ENCODE measurements at regions not wholly inside any gene's neighbourhood (a gene's known extent, or its start where the extent isn't known, plus 50 kb on each side); places are given as distances from the start of the nearest gene placed in this dataset.

DNA sequence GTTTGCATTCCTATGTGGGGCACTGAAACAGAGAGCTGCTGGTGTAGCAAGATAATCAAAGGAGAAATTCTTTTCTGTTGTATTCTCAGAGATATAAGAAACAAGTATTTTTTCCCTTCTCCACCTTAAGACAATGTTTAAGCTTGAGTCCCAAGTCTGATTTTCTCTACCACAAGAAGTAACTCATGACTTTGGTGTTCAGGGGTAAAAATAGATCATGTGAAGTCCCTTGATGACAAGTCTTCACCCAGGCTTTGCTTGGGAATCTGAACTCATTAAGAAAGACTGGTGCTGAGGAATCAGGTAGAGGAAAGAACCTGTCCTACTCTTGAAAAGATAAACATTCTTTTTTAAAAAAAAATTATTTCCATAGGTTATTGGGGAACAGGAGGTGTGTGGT lies 205.6 kb downstream of the ALDH8A1 start:
- Mint-ChIP-seq H3K27ac (peak overlapping the region in 1 of 3 experiments; percentile 32), H3K27me3 (ENCODE audit: low read depth) (peaks cover 5% of the 10 kb centered on the region), H3K9me3 (no peaks in the 10 kb centered on the region), H3K4me1 (peaks cover 29% of the 10 kb centered on the region), H3K36me3 (ENCODE audit: low read depth) (no peaks in the 10 kb centered on the region), H3K4me3 (no peak overlapping the region)
- no peak for TF ChIP-seq CTCF (IDR thresholded peaks at IDR 0.05; ENCODE audit: unreplicated experiment in 3 of 3)

DNA sequence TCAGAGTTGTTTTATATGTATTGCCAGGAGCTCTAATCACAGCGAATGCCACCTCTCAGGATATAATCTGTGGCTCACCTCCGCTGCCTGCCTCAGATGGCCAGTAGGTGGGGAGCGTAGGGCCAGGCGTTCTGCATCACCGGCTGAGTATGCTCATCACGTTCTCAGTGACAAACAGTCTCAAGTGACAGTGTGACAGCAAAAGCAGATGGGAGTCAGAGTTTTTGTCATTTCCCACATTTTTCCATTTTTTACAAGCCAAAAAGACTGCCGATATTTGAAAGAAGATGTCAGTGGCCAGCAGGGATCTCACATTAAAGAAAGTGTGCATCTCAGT lies 208.7 kb downstream of the ALDH8A1 start:
- H3K9me3 Mint-ChIP-seq: no peaks in the 10 kb centered on the region
- peaks cover 46% of the 10 kb centered on the region for H3K4me1 Mint-ChIP-seq
- TF ChIP-seq CTCF (IDR thresholded peaks at IDR 0.05; ENCODE audit: unreplicated experiment in 3 of 3): peak; percentile 20 to 45 (median 39)

DNA sequence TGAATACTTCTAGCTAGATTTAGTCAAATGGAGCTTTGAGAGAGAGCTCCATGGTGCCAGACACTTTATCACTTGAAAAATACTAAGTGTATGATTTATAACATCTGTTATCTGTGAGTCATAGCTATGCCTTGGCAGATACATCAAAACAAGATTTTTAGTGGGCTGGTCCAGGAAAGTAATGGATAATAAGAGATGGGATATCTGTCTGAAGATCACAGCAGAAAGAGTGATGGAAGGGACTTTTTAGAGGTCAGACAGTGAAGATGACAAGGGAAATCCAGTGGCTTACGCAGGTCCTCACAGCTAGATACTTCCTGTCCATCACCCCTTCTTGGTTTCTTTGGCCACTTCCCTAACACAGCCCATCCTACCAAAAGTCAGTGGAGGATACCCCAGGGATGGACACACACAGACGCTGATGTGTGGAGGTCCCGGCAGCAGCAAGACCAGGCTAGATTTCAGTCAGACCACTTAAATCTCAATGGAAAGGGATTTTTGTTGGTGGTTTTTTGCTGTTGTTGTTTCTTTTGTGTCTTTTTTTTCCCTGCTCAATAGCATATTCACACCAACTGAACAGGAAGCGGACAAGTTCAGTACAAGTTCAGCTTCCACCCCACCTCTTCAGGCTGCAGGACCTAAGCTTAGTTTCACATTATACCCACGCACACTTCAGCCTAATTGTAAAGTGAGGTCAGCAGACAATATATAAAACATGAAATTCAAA lies 209.3 kb downstream of the ALDH8A1 start:
- no peaks in the 10 kb centered on the region for H3K9me3 Mint-ChIP-seq
- peak overlapping the region; percentile 24 to 85 (median 58) for H3K27ac Mint-ChIP-seq
- H3K4me3 Mint-ChIP-seq: peak overlapping the region in 1 of 3 experiments; percentile 8
- no peak for TF ChIP-seq CTCF (IDR thresholded peaks at IDR 0.05; ENCODE audit: unreplicated experiment in 3 of 3)
- peaks cover 50% of the 10 kb centered on the region for H3K4me1 Mint-ChIP-seq
- no peaks in the 10 kb centered on the region for H3K36me3 Mint-ChIP-seq (ENCODE audit: low read depth)
- H3K27me3 Mint-ChIP-seq (ENCODE audit: low read depth): peaks cover 5% of the 10 kb centered on the region

More for the DNA sequence above, 208.7 kb downstream of the ALDH8A1 start:
- H3K36me3 Mint-ChIP-seq (ENCODE audit: low read depth): no peaks in the 10 kb centered on the region
- H3K4me3 Mint-ChIP-seq: no peak overlapping the region
- peaks cover 5% of the 10 kb centered on the region for H3K27me3 Mint-ChIP-seq (ENCODE audit: low read depth)
- peak overlapping the region; percentile 21 to 58 (median 24) for H3K27ac Mint-ChIP-seq

DNA sequence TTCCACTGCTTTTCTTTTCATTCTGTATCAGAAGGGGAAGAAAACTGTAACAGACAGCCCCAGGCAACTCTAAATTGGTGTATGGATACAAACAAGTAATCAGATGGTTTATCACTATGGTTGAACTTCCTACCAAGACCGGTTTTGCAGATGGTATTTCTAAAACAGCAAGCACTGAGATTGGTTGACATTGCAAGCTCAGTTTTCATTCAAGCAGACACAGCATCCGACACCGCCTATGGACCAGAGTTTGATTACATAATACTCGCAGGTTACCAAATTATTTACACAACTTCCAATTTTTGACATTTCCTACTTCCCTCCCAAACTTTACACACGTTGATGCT lies 209.9 kb downstream of the ALDH8A1 start:
- no peak for TF ChIP-seq CTCF (IDR thresholded peaks at IDR 0.05; ENCODE audit: unreplicated experiment in 3 of 3)
- H3K27ac Mint-ChIP-seq: peak overlapping the region; percentile 24 to 85 (median 58)
- no peaks in the 10 kb centered on the region for H3K36me3 Mint-ChIP-seq (ENCODE audit: low read depth)
- H3K27me3 Mint-ChIP-seq (ENCODE audit: low read depth): peaks cover 5% of the 10 kb centered on the region
- peak overlapping the region in 2 of 3 experiments; percentile 2 to 5 for H3K4me3 Mint-ChIP-seq
- no peaks in the 10 kb centered on the region for H3K9me3 Mint-ChIP-seq
- peaks cover 54% of the 10 kb centered on the region for H3K4me1 Mint-ChIP-seq

DNA sequence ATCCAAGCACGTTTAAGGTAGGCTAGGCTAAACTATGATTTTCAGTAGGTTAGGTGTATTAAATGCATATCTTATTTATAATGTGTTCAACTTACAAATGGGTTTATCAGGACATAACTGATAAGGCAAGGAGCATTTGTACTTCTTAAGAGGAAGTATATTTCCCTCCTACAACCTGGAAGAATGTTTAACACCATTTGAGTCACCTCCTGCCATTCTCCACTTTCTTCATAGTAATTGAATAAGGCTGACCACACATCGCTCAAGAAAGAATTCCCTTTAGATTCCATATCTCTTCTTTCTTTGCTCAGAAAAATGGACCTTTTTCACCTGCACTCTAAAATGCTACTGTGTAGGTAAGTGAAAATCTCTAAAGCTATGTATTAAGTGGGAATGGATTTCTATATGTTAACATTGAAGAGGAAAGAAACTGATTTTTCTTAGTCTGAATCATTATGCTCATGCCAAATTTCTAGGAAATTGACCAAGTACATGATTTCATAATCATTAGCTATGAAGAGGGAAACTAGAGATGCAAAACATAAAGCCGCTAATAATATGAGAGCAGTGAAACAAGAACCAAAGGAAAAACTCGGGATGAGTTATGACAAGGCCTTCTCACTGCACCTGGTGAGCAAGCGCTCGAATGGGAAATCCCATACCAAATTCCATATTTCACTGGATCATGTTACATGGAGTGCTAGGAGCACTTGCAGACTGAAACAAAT lies 210.4 kb downstream of the ALDH8A1 start:
- Mint-ChIP-seq H3K27me3 (ENCODE audit: low read depth) (peaks cover 5% of the 10 kb centered on the region), H3K9me3 (peaks cover 3% of the 10 kb centered on the region), H3K4me1 (peaks cover 54% of the 10 kb centered on the region), H3K27ac (peak overlapping the region; percentile 24 to 85 (median 58)), H3K36me3 (ENCODE audit: low read depth) (no peaks in the 10 kb centered on the region), H3K4me3 (peak overlapping the region in 2 of 3 experiments; percentile 2 to 5)
- no peak for TF ChIP-seq CTCF (IDR thresholded peaks at IDR 0.05; ENCODE audit: unreplicated experiment in 3 of 3)
